ENCODE measurements at regions not wholly inside any gene's neighbourhood (a gene's known extent, or its start where the extent isn't known, plus 50 kb on each side); places are given as distances from the start of the nearest gene placed in this dataset.
A peak's percentile ranks its signal among the peaks of the same experiment; 100 is the strongest.
"Not testable (repeated sequence)": the region's sequence is repeated elsewhere in the genome, so short reads cannot be mapped to it uniquely, and the experiment has no call there.

DNA sequence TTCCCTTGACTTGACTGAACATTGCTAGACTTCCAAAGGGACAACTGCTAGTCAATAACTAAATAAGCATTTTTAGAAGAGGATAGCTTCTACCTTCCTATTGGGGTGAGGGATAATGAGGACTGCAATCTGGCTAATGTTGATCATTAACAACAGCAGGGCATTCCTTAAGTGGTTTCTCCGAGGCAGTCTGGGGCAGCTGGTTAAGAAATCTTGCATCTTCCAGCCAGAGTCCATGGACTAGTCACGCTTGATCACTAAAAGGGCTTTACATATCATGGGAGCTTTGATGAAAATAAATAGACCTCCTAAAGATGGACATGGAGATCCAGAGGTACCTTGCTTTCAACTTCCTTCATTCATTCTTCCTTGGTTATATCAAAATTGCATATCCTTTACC lies 329.4 kb upstream of the ESRRG start:
- FAIRE-seq (no peak), DNase-seq (ENCODE audit: insufficient read length, low spot score) (no peak)

DNA sequence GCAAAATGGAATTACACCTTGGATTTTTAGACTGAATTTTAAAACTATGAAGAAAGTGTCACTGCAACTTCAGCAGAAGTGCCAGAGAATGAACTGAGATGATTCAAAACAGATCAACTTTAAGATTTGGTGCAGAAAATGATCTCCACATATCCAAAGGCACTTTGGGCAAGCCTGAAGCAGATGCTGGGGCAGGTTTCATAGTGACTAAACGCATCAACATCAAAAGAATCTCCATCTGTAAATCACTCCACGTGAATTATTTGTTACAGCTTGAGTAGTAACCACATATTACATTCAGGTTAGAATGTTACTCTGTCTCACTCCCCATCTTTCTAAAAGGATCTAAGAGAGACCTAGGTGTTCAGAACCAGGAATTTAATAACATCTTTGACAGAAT lies 329.0 kb upstream of the ESRRG start:
- FAIRE-seq (no peak), DNase-seq (ENCODE audit: insufficient read length, low spot score) (no peak)

DNA sequence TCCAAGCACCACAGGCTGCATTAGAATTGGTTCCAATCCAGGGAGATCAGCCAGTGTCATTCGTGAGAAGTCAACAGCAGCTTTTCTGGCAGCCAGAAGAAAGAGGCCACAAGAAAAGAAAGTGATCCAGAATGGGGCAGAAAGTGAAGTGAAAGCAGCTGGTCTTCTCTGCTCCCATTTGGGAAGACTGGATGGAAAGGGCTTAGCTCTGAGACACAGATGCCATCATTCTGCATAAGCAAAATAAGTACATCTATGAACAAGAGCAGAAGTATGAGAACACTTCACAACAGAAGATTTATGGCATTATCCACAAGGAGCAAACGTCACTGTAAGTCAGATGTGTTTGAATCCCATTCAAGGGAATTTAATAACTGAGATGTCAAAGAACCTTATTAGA lies 326.5 kb upstream of the ESRRG start:
- FAIRE-seq, result no peak
- no peak for DNase-seq (ENCODE audit: insufficient read length, low spot score)

- FAIRE-seq (no peak), DNase-seq (ENCODE audit: insufficient read length, low spot score) (no peak)
Observed at GRCh38 chr1:217049081-217049480, 325.9 kb upstream of the ESRRG start.

- peak; percentile 4 for DNase-seq (ENCODE audit: insufficient read length, low spot score)
- FAIRE-seq, result no peak
Observed at GRCh38 chr1:217048104-217048707, 325.0 kb upstream of the ESRRG start.

GRCh38 chr1:217040711-217041455 lies 317.7 kb upstream of the ESRRG start:
- no peak for FAIRE-seq

GRCh38 chr1:217039926-217040325 lies 316.7 kb upstream of the ESRRG start:
- FAIRE-seq (no peak), DNase-seq (ENCODE audit: insufficient read length, low spot score) (no peak)

More at GRCh38 chr1:217040711-217041455, 317.7 kb upstream of the ESRRG start:
- no peak for DNase-seq (ENCODE audit: insufficient read length, low spot score)

GRCh38 chr1:217039139-217039538 lies 315.9 kb upstream of the ESRRG start:
- not testable (repeated sequence) for DNase-seq (ENCODE audit: insufficient read length, low spot score); FAIRE-seq

DNA sequence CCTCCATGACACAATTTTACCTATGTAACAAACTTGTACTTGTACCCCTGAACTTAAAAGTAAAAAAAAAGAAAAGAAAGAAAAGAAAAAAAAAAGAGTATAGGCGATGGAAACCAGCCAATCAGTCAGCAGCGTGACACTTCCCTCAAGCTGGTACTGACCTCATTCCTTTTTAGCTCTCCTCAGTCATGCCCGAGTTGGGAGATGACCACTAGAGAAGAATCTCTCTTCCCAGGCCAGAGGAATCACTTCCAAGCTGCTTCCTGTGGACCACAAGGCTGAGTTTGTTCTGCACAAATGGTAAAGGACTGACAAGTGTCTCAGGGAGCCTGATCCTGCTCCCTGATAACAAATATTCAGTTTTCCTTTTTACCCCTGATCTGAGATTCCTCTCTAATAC lies 313.5 kb upstream of the ESRRG start:
- FAIRE-seq, result no peak

GRCh38 chr1:217032715-217033367 lies 309.6 kb upstream of the ESRRG start:
- FAIRE-seq, result no peak
- no peak for DNase-seq (ENCODE audit: insufficient read length, low spot score)

More for the DNA sequence above, 313.5 kb upstream of the ESRRG start:
- DNase-seq (ENCODE audit: insufficient read length, low spot score), result no peak

DNA sequence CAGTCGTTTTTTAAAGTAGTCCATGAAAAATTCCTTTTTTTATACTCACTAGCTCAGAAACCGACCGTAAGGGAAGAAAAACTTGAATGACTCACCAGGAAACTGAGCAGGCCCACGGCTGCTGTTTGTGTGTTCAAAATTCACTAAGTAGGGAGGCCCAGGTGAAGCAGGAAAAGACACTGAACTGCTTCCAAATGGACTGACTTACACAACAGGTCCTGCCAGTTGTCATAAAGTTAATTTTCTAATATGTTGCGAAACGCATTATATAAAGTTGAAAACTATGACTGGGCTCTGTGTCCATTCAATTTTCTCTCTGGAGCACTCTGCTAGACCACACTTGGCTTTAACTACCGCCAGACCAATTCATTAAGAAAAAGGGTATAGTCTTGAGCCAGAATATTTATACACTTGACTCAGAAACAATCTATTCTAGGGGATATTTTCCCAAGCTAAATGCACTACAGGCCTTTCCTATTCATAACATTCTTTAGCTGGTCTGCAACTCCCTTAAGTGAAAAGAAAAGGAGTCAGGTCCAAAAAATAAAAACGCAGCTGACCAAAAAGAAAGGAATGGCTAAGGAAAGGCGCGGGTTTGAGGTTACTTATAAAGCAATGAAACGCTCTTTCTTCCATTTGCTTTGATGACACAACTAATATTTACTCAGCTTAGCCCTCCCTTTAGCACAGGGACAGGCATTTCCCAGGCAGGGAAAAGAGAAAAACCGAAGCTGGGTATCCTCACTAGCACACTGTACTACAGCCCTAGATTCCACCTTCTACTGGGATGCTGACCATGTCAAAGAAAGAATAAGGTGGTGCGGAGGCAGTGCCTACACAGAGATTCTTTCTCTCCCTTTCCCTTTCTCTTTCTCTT lies 306.3 kb upstream of the ESRRG start:
- no peak for FAIRE-seq

DNA sequence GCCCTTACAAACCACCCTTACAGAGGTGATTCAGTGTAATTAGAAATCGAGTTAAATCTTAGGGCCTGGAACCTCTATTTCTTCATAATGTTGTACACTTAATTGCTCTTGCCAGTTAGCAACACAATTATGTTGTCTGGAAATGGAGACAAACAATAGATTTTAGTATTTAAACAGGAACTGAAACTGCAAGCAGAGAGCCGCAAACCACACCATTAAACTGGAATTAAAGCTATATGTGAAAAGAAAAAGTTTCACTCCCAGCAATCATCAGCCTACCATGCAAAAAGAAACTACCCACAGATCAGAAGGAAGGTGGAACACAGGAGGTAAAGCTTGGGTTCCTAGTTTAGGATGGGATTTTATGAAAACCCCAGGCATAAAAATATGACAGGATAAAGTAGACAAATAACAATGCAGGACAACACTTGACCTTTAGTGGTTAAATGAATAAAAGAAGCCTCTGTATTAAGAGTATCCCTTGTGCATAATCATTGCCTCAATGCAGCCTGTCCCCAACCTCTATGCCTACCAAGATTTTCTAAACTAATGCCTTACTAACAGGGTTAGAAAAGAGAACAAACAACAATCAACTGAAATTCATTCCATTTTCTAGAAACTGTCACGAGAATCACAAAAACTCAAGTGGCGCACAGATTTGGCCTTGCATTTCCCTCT lies 304.3 kb upstream of the ESRRG start:
- DNase-seq (ENCODE audit: insufficient read length, low spot score), result peak; percentile 16
- FAIRE-seq, result peak; percentile 86

More for the DNA sequence above, 306.3 kb upstream of the ESRRG start:
- no peak for DNase-seq (ENCODE audit: insufficient read length, low spot score)

DNA sequence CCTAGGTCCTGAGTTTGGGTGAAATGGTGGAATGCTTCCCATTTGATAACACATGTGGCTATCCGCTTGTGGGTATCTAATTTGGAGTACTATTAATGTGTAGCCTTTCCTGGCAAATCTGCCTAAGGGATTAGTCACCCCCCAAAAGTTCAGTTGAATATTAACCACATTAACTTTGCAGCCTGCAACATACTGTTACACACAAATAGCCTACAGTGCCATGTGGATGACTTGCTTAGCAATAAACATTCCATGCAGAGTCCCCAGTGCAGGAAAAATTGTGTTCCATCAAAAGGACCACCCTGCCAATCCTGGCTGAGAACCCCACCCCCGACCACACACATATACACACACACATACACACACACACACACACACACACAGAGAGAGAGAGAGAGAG lies 303.3 kb upstream of the ESRRG start:
- peak; percentile 39 for FAIRE-seq
- no peak for DNase-seq (ENCODE audit: insufficient read length, low spot score)

DNA sequence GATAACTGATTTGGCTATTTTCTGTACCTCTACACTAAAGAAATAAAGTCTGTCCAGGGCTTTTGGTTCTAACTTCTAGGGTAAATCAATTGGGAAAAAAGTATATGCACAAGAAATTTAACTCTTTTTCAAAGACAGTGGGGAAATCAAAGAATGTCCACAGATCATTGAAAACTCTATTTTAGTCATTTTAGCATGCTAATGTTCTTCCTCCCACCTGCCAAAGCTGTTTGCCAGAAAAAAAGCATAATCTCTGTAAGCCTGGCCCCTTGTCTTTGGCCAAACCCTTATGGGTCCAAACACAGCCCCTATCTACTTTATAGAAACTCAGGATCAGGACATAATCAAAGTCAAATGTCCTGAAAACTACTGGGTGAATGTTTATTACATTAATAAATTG lies 302.2 kb upstream of the ESRRG start:
- FAIRE-seq, result no peak

GRCh38 chr1:217024911-217025310 lies 301.7 kb upstream of the ESRRG start:
- FAIRE-seq, result no peak

More for the DNA sequence above, 302.2 kb upstream of the ESRRG start:
- no peak for DNase-seq (ENCODE audit: insufficient read length, low spot score)

DNA sequence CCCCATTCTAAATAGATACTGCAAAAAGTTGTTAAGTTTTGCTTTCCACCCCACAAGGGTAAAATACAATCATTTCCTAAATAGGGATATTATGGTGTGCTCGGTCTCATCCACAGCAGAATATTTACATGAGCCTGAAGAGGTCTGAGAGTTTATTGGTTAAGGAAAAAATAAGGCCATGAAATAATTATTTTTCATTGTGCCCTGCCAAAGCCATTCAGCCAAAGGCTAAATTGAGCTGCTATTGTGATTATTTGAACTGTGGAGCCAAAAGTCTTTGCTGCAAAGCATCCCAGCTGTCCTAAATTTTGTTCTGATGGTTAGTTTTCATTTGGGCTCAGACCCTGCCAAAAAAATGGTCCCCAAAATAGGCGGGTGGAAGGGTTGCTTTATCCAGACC lies 298.7 kb upstream of the ESRRG start:
- no peak for FAIRE-seq

More at GRCh38 chr1:217024911-217025310, 301.7 kb upstream of the ESRRG start:
- DNase-seq (ENCODE audit: insufficient read length, low spot score), result no peak

GRCh38 chr1:217021400-217021799 lies 298.2 kb upstream of the ESRRG start:
- DNase-seq (ENCODE audit: insufficient read length, low spot score) (no peak), FAIRE-seq (no peak)

More for the DNA sequence above, 298.7 kb upstream of the ESRRG start:
- DNase-seq (ENCODE audit: insufficient read length, low spot score), result no peak

- FAIRE-seq, result no peak
- no peak for DNase-seq (ENCODE audit: insufficient read length, low spot score)
Observed at GRCh38 chr1:217019475-217019874, 296.2 kb upstream of the ESRRG start.

GRCh38 chr1:217018648-217019047 lies 295.4 kb upstream of the ESRRG start:
- no peak for DNase-seq (ENCODE audit: insufficient read length, low spot score)
- no peak for FAIRE-seq

- DNase-seq (ENCODE audit: insufficient read length, low spot score) (no peak), FAIRE-seq (no peak)
Observed at GRCh38 chr1:217017165-217017564, 293.9 kb upstream of the ESRRG start.
